HFF-Myc (cell line): ENCODE measurements at regions not wholly inside any gene's neighbourhood (a gene's known extent, or its start where the extent isn't known, plus 50 kb on each side); places are given as distances from the start of the nearest gene placed in this dataset.

Experiments
- DNase-seq: peaks from one replicate; pipeline ENCODE4 v3.0.0-alpha.2; 2011; ENCODE audit warnings: low read depth; ENCODE audit errors: extremely low read depth
- H3K4me3 ChIP-seq: replicated peaks from 2 replicates; pipeline ENCODE4 v1.5.1; 2011; ENCODE audit warnings: low read depth, mild to moderate bottlenecking, control low read depth, low read length
- TF ChIP-seq, protein P1 (sequence below): IDR thresholded peaks from 2 replicates; pipeline ENCODE4 v1.5.1; 2012; ENCODE audit warnings: mild to moderate bottlenecking, low read depth, low read length, control low read depth; ENCODE audit errors: missing control alignments

- no peak for DNase-seq
- no peak overlapping the region for H3K4me3 ChIP-seq
- TF ChIP-seq, protein P1, sequence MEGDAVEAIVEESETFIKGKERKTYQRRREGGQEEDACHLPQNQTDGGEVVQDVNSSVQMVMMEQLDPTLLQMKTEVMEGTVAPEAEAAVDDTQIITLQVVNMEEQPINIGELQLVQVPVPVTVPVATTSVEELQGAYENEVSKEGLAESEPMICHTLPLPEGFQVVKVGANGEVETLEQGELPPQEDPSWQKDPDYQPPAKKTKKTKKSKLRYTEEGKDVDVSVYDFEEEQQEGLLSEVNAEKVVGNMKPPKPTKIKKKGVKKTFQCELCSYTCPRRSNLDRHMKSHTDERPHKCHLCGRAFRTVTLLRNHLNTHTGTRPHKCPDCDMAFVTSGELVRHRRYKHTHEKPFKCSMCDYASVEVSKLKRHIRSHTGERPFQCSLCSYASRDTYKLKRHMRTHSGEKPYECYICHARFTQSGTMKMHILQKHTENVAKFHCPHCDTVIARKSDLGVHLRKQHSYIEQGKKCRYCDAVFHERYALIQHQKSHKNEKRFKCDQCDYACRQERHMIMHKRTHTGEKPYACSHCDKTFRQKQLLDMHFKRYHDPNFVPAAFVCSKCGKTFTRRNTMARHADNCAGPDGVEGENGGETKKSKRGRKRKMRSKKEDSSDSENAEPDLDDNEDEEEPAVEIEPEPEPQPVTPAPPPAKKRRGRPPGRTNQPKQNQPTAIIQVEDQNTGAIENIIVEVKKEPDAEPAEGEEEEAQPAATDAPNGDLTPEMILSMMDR = no peak
These were observed 171.6 kb upstream of the ID4 start for GRCh38 chr6:19665613-19665909.

DNA sequence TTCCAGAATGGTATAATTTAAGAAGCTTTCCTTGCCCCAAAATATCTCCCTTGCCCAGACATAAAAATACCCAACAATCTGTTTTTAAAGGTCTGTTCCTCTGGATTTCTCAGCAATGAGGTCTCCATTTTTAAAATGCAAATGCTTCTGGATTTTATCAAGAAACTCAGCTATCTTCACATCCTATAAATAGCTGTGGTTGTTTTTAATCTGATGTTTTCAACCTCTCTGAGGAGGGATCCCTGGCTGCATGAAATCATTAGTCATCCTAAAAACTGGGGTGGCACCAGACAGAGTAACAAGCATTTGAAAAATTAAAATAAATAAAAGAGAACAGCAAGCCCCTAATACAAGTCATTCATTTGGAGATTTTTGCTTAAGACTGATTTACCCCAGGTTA lies 168.5 kb upstream of the ID4 start:
- no peak for DNase-seq
- TF ChIP-seq, protein P1 = no peak
- H3K4me3 ChIP-seq = no peak overlapping the region

DNA sequence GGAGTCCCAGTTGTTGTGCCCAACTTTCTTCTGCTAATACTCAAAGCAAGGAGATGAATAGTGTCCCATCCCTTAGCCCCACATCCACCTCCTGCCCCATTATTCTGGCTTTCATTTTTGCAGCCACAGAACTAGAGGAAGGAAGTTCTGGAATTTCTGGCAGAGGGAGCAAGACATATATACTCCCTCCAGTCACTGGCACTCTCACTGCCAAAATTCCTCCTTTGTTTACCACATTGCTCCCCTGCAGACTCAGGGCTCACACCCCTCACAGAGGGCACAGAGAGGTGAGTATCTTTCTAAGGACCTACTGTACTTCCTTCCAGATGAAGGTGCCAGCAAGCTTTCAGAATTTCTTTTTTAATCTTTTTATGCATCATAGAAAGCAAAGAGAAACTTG lies 168.0 kb upstream of the ID4 start:
- TF ChIP-seq, protein P1 = no peak
- no peak for DNase-seq
- H3K4me3 ChIP-seq = no peak overlapping the region

GRCh38 chr6:19682859-19683258 lies 154.3 kb upstream of the ID4 start:
- DNase-seq = no peak
- TF ChIP-seq, protein P1 = no peak
- no peak overlapping the region for H3K4me3 ChIP-seq

DNA sequence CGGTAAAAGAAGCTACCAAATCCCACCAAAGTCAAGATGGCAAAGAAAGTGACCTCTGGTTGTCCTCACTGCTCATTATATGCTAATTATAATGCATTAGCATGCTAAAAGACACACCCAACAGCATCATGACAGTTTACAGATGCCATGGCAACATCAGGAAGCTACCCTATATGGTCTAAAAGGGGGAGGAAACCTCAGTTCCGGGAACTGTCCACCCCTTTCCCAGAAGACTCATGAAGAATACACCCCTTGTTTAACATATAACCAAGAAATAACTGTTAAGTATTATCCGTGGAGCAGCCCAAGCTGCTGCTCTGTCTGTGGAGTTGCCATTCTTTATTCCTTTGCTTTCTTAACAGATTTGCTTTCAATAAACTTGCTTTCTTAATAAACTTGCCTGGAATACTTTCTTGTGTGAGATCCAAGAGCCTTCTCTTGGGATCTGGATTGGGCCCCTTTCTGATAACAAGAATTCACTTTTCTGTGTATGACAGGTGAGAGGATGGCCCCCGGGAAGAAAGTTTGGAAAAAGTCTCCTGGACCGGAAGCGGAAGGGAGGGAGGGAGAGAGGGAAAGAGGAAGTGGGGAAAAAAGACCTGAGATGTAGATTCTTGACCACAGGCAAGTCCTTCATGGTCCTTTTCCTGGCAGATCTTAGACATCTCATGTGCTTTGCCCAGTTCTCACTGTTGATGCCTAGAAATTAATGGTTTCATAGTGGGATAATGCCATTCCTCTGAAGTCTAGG lies 146.7 kb upstream of the ID4 start:
- H3K4me3 ChIP-seq = no peak overlapping the region
- TF ChIP-seq, protein P1 = no peak
- no peak for DNase-seq

GRCh38 chr6:19691465-19692167 lies 145.6 kb upstream of the ID4 start:
- H3K4me3 ChIP-seq = peak overlapping the region; percentile 36
- TF ChIP-seq, protein P1 = no peak
- no peak for DNase-seq
